ENCODE measurements at regions not wholly inside any gene's neighbourhood (a gene's known extent, or its start where the extent isn't known, plus 50 kb on each side); places are given as distances from the start of the nearest gene placed in this dataset.
A peak's percentile ranks its signal among the peaks of the same experiment; 100 is the strongest.

DNA sequence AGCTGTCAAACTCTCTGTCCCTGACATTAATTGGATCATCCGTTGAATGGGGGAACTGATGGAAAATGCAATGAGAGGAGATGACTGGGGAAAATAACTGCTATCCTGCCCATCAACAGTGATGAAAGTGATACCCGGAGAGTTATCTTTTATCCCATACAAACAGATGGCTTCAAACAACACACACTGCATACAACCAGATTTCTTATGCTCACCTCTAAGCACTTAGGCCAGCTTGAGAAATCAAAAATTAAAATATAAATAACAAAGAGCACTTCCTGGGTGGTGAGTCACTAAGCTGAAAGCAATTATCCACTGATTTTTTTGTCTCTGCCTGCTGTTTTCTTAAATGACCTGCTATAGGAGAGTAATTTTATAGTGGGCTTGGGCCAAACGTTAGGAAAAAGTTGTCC is 237.6 kb upstream of the RGPD4 start:
- no peak for DNase-seq

DNA sequence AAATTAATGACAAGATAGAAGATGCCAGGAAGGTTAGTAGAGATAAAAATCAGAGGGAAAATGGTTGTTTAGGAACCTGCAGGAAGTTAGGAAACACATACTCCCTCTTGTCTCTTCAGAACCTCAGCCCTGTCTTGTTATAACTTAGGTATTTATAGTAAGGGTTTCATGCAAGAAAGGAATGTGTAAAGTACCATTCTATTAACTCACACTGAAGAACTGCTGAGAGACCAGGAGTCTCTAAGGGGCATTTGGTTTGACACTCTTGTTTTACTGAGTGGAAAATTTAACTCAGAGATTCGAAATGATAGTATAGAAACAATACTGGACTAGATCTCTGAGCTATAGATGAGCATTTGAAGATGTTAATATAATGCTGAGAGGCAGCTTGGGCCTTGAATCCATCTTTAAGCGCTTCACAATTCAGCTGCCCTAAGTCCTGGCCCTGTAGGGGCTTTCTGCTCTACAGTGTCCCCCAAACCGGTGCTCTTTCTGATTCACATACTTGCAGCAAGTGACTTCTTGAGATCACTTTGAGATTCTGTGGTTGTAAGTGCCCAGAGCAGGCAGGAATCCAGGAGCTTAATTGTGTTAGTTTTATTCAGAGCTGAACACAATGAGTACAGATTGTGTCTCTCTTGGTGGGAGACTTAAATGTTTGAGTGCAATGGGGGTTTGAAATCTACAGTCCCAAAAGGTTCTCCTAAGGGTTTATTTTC is 235.0 kb upstream of the RGPD4 start:
- no peak for DNase-seq

DNA sequence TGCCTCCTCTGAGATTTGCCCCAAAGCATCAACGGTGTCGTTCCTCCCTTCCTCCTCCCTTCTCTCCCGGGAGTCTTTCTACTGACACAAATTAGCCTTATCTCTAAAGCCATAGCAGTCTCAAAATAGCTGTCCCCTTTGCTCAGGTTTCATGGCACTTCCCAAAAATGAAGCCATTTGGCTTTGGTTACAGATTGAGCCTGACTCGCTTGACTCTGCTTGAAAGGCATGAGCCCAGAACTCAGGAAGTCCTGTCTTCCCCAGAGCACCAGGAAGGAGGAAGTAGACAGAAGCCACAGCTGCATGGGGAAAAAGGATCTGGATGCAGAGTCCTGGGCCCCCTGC is 234.4 kb upstream of the RGPD4 start:
- peak; percentile 41 for DNase-seq

DNA sequence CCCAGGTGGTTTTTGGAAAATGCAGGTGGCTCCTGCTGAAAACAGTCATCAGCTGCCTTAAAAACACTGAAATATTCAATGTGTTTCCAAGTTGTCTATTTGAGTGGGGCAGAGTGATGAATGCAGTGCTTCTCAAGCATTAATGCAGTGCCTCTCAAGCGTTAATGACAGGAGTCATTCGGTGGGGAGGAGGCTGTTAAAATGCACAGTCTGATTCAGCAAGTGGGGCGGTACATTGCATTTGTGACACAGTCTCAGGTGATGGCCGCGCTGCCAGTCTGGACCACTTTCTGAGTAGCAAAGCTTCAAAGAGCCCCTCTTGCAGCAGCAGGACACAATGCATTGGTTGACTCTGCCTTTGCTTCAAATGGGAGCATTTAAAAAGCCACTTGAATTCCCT is 231.4 kb upstream of the RGPD4 start:
- no peak for DNase-seq

DNA sequence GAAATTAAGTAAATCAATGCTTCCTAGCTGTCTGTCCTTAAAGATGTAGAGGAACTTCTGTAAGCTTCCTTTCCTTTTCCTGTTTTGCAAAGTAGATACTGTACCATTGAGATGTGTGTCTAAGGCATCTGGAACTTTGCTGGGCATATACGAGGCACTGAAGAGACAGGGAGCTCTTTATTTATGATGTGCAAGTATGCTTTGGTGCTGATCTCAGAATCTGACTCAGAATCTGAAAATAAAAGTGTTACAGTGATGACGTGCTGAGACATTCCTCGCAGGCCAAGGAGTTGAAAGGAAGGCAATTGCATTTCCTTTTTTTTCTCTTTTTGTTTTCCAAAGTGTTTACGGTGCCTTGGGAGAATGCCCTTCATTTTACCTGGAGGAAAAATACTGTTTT is 230.9 kb upstream of the RGPD4 start:
- no peak for DNase-seq

DNA sequence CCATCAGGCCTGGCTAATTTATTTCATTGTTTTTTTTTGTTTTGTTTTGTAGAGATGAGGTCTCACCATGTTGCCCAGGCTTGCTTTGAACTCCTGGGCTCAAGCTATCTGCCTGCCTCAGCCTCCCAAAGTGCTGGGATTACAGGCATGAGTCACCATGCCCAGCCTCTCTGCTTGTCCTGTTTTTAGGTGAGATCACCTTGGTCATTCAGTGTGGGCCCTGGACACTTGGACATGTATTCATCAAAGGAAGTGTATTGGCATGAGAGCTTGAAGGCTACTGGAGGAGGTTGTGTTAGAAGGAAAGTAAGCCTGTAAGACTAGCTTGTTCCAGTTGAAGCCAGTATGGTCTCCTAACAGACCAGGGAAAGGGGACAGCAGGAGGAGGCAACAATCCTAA is 229.2 kb upstream of the RGPD4 start:
- DNase-seq: no peak

DNA sequence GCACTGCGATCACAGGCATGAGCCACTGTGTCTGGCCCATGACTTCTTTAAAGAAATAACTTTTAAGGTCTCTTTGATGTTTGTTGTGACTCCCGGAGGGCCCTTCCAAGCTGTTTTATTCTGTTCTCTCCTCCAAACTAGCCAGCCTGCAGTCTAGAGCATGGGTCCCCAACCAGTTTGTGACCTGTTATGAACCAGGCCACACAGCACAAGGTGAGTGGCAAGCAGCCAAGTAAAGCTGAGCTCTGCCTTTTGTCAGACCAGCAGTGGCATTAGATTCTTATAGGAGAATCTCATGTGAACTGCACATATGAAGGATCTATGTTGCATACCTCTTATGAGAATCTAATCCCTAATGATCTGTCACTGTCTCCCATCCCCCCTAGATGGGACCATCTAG is 223.9 kb upstream of the RGPD4 start:
- no peak for DNase-seq

DNA sequence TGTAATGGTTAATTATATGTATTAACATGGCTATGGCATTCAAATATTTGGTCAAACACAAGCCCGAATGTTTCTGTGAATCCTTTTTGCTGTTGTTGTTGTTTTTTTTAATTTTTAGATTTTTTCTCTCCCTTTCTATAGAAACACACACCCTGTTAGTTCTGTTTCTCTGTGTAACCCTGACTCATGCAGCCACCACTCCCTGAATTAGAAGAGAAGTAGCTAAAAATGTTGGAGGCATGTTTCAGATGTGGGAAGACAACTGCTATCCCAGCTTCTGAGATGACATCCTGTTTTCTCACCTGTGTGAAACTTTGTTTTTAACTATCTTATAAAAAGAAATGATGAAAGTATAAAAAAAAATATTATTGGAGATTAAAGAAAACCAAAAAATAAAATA is 219.6 kb upstream of the RGPD4 start:
- DNase-seq: no peak

DNA sequence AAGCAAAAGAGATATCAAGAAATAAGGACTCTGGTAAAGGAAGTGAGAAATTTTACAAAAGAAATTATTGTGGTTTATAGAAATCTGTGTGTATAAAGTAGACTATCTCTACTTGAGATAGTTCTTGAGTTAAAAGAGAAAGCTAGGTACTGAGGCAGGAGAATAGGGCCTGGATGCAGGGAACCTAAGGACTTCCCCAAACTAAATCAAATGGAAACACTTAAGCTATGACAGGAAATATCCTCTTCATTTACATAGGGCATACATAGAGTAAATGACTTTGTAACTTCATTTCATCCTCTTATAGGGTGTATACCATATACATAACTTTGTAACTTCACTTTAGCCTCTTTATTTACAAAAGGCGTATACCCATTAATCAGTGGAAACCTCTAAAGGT is 219.2 kb upstream of the RGPD4 start:
- DNase-seq: no peak

DNA sequence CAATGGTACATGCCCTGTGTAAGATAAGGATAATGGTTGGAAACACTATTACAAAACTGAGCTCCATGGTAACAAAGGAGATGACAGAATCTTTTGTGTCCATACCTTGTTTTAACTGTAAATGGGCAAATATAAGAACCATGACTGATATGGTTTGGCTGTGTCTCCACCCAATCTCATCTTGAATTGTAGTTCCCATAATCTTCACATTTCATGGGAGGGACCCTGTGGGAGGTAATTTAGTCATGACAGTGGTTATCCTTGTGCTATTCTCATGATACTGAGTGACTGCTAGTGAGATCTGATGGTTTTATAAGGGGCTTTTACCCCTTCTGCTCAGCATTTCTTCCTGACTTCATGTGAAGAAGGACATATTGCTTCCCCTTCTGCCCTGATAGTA is 211.7 kb upstream of the RGPD4 start:
- DNase-seq: no peak

DNA sequence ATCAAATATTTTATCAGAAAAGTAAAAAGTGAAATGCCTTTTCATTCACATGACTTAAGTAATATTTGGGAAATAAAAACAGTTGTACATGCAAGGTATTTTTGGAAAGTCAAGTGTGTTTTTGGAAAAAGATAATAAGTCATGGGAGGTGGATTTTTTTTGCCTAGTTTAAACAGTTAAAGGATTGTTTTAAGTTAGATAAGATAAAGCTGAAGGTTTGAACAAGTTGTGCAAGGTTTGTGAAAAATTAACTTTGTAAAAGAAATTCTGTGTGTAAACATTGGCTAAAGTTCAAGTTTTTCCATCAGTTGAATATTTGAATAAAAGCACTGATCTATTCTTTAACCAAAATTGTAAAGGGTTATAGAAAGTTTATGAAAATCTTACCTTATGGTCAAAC is 207.9 kb upstream of the RGPD4 start:
- no peak for DNase-seq

DNA sequence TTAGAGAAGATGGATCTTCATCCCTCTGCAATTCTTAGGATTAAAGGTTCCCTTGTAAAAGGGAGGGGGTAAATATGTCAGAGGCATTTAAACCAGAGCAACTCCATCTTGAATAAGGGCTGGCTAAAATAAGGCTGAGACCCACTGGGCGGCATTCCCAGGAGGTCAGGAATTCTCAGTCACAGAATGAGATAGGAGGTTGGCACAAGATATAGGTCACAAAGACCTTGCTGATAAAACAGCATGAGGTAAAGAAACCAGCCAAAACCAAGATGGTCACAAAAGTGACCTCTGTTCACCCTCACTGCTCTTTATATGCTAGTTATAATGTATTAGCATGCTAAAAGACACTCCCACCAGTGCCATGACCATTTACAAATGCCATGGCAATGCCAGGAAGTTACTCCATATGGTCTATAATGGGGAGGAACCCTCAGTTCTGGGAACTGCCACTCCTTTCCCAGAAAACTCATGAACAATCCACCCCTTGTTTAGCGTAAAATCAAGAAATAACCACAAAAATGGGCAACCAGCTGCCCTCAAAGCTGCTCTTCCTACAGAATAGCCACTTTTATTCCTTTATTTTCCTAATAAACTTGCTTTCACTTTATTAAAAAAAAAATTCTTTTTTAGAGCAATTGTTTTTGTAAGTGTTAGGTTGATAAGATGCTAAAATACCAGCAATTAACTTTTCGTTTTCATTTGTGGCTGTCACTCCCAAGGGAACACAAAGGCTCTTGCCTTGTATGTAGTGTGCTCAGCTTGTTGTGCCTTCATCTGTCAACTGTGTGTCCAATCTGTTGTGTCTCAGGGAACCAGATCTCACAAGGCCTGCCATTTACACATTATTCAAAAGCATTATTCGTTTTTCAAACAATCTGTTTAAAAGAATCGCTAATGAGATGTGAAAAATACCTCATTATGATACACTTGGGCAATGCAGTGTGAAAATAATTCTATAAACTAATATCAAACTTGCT is 205.2 kb upstream of the RGPD4 start:
- DNase-seq: no peak

DNA sequence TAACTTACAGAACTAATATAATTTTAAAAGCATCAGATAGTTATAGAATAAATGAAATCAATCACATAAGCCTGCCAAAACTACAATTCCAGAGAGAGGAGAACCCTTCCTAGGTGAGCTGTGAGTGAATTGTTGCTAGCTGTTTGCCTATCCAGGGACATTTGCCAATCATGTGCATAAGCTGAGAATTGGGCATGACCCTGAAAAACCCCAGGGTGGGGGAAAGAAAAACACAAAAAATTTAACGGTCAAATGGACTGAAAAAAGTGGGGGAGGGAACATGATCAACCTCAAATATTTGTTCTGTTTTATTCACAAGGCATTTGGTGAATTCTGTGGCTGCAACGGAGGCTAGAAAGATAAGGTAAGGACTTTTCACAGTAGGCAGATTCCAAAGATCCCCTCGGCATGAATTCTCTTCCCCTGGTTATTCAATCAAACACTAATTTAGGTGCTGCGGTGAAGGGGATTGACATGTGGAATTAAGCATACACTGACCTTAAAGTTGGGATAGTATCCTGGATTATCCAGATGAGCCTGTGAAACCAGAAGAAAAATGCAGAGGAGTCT is 203.9 kb upstream of the RGPD4 start:
- DNase-seq: no peak

DNA sequence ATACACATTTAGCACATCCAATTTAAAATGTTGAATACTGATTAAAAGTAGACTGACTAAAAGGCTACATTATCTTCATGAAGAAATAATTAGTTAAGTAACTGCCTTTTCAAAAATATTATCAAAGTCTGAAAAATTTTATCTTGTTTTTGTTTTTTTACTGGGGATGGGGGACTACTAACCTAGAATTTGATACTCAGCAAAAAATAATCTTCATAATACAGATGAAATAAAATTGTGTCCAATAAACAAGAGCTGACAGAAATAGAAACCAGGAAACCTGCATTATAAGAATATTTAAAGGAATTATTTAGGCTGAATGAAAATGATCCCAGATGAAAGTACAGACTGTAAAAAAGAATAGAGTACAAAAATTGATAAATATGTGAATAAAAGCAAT is 200.7 kb upstream of the RGPD4 start:
- DNase-seq: no peak

DNA sequence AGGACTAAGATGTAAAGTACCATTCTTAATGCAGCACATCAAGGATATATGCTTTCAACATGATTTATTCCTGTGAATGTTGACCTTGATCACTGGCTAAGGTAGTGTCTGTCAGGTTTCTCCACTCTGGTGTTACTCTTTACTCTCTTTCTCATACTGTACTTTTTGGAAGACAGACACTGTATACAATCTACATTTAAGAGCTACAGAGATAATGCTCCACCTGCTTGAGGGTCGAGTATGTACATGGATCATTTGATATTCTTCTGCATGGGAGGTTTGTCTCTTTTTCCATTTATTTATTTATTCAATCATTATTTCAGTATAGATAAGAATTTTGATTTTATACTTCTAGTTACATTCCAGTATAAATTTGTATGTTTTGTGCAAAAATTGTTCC is 199.5 kb upstream of the RGPD4 start:
- no peak for DNase-seq

DNA sequence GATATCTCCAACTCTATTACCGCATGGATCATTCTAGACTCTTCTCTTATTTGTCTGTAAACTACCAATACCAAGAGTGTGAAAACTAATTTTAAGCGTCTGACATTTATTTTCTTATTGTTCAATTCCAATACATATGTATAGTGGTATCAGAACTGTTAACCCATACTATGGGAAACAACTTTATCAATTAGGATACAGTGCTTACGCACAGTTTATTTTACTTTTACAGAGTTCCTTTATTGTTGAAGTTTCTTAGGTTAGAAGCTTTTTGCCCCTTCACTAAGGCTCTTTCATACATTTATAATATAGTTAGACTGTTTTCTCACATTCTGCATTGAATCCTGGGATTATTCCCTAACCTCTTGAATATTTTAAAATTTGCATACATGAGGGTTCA is 198.8 kb upstream of the RGPD4 start:
- no peak for DNase-seq

DNA sequence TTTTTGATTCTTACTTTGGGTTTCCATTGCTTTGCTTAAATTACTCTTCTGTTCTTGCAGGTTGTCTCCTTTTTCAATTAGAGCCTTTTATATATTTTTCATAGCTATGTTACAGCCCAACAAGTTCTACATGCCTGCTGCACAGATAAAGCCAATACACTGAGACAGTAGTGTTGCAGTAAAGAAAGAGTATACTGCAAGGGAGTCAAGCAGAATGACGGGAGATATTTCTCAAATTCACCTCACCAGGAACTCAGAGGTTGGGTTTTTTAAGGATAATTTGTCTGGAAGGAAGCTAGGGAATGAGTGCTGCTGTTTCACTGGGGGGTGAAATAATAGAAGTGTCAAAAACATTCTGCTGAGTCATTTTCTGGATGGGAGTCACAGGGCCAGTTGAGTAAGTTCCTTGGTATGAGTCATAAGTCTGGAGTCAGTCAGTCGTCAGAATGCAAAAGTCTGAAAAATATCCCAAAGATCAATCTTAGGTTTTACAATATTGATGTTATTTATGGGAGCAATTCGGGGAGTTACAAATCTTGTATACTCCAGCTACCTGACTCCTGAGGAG is 193.0 kb upstream of the RGPD4 start:
- DNase-seq: no peak

DNA sequence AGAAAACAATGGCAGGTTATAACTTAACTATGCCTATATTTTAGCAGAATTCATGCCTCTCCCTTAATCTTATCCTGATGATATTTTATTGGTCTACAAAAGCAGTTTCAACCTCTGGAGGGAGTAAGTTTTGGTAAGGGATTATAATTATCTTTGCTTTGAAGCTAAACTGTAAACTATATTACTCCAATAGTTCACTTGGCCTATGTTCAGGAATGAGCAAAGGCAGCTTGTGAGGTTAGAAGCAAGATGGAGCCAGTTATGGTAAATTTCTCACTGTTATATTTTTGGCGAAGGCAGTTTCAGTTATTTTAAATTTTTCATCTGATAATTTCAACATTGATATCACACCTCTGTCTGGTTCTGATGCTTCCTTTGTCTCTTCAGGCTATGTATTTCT is 192.5 kb upstream of the RGPD4 start:
- DNase-seq: no peak

DNA sequence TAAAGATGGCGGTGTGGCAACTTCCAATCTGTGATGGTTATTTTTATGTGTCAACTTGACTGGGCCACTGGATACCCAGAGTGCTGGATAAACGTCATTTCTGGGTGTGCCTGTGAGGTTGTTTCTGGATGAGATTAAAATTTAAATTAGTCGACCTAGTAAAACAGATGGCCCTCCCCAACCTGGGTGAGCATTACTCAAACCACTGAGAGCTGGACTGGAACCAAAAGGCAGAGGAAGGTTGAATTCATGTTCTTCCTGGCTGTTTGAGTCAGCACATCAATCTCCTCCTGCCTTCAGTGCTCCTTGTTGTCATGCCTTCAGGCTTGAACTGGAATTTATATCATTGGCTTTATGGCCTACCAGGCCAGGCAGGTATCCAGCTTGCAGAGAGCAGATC is 190.8 kb upstream of the RGPD4 start:
- DNase-seq: no peak

DNA sequence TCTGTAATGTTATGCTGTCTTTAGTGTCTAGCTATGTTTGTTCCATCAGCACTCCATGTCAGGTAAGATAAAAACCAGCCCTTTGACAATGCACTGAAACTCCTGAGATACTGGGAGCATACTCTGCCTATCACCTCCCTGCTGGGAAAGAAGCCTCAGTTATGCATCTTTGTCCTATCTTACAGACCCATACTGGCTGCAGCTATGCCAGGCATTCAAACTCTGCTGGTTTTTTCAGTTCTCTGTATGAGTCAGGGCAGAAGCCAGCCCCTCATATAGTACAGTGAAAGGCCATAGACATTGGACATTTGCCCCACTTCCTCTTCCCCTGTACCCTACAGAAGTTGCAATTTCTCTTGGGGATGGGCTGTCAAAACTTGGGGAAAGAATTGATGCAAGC is 181.1 kb upstream of the RGPD4 start:
- no peak for DNase-seq

DNA sequence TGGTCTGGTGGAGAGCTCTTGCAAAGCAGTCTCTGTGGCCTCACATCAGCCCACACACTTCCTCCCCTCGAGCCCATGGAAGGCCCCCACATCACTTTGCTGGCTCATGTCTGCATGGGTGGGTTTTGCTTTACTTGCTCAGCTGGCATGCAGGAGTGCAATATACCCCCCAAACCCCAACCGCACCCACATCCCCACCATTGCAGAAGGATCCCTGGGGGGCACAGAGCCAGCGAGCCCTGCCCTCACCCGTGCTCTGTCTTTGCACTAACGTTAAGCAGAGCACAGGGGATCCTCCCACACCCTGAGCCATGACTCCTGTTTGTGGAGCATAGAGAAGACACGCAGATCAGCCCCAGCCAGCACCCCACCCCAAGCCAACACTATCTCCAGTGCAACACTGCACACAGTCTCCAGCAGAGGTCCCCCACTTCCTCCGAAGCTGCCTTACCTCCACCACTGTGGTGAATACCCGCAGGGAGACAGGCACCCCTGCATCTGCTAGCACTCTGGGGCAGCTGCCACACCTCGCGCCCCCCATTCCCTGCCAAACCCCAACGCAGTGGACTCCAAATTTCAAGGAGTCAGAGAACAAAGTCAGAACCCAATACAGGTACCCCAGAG is 177.8 kb upstream of the RGPD4 start:
- no peak for DNase-seq

DNA sequence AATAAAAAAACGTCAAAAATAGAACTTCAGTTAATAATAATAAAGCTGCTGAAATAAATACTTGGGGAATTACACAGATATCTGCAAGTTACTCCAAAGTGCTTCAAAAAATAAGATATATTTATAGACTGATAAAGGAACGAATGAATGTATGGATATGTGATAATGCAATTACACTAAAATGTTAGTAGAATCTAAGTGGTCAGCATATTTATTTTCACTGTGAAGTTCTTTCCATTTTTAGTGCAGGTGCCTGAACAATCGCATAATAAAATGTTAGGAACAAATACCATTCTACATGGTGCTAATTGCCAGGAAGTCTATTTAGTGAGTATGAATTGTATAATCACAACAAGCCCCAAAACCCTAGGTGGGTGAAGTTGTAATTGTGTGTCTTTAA is 169.6 kb upstream of the RGPD4 start:
- no peak for DNase-seq

DNA sequence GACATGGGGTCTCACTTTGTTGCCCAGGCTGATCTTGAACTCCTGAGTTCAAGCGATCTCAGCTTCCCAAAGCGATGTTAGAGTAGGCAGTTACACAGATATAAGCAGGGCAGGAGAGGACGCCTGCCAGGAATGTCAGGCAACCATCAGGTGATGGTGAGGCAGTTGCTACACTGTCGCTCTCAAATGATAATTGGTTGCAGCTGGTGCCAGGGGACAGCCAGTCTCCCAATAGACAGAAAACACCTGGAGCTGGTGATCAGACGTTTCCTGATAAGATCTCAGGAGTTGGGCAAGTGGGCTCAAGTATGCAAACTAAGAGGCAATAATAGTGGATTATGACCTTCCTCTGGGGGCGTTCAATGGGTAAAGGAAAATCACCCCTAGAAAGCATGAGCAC is 163.1 kb upstream of the RGPD4 start:
- DNase-seq: no peak
